ENCODE measurements at regions not wholly inside any gene's neighbourhood (a gene's known extent, or its start where the extent isn't known, plus 50 kb on each side); places are given as distances from the start of the nearest gene placed in this dataset.

DNA sequence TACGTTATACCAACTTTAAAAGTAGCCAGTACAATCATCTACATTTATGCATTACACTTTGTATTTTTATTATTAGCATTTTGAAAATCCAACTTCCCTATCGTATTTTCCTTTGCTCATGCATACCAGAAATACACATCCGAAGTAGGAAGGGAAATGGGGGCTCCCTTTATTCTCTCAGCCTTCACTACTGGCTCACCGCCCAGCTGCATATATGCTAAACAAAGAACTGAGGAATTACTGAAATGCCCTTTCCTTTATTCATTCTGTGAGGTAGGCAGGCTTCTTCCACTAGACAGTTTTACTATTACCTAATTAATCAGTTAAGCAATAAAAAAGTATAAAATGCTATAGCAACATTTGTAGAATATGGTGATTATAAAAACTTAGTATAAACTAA lies 291.6 kb downstream of the KLF12 start:
- TF ChIP-seq ZFP3 (CRISPR knock-in tag; IDR thresholded peaks at IDR 0.05) (no peak), CSRNP3 (CRISPR knock-in tag; IDR thresholded peaks at IDR 0.05) (no peak), RARB (CRISPR knock-in tag; IDR thresholded peaks at IDR 0.05) (no peak), ISL1 (CRISPR knock-in tag; IDR thresholded peaks at IDR 0.05) (no peak)
- TF ChIP-seq, protein P1, sequence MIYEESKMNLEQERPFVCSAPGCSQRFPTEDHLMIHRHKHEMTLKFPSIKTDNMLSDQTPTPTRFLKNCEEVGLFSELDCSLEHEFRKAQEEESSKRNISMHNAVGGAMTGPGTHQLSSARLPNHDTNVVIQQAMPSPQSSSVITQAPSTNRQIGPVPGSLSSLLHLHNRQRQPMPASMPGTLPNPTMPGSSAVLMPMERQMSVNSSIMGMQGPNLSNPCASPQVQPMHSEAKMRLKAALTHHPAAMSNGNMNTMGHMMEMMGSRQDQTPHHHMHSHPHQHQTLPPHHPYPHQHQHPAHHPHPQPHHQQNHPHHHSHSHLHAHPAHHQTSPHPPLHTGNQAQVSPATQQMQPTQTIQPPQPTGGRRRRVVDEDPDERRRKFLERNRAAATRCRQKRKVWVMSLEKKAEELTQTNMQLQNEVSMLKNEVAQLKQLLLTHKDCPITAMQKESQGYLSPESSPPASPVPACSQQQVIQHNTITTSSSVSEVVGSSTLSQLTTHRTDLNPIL (CRISPR knock-in tag; IDR thresholded peaks at IDR 0.05; ENCODE audit: low read depth), result no peak
- TF ChIP-seq, protein P2, sequence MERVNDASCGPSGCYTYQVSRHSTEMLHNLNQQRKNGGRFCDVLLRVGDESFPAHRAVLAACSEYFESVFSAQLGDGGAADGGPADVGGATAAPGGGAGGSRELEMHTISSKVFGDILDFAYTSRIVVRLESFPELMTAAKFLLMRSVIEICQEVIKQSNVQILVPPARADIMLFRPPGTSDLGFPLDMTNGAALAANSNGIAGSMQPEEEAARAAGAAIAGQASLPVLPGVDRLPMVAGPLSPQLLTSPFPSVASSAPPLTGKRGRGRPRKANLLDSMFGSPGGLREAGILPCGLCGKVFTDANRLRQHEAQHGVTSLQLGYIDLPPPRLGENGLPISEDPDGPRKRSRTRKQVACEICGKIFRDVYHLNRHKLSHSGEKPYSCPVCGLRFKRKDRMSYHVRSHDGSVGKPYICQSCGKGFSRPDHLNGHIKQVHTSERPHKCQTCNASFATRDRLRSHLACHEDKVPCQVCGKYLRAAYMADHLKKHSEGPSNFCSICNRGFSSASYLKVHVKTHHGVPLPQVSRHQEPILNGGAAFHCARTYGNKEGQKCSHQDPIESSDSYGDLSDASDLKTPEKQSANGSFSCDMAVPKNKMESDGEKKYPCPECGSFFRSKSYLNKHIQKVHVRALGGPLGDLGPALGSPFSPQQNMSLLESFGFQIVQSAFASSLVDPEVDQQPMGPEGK (CRISPR knock-in tag; IDR thresholded peaks at IDR 0.05; ENCODE audit: borderline replicate concordance), result no peak
- TF ChIP-seq, protein P3, sequence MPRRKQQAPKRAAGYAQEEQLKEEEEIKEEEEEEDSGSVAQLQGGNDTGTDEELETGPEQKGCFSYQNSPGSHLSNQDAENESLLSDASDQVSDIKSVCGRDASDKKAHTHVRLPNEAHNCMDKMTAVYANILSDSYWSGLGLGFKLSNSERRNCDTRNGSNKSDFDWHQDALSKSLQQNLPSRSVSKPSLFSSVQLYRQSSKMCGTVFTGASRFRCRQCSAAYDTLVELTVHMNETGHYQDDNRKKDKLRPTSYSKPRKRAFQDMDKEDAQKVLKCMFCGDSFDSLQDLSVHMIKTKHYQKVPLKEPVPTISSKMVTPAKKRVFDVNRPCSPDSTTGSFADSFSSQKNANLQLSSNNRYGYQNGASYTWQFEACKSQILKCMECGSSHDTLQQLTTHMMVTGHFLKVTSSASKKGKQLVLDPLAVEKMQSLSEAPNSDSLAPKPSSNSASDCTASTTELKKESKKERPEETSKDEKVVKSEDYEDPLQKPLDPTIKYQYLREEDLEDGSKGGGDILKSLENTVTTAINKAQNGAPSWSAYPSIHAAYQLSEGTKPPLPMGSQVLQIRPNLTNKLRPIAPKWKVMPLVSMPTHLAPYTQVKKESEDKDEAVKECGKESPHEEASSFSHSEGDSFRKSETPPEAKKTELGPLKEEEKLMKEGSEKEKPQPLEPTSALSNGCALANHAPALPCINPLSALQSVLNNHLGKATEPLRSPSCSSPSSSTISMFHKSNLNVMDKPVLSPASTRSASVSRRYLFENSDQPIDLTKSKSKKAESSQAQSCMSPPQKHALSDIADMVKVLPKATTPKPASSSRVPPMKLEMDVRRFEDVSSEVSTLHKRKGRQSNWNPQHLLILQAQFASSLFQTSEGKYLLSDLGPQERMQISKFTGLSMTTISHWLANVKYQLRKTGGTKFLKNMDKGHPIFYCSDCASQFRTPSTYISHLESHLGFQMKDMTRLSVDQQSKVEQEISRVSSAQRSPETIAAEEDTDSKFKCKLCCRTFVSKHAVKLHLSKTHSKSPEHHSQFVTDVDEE (CRISPR knock-in tag; IDR thresholded peaks at IDR 0.05), result no peak
